Stimulated activated CD4-positive, alpha-beta T cell treated with anti-CD3 and anti-CD28 coated beads, Interleukin-4, amount 100 ng/mL, for 48 hours (primary cell): ENCODE measurements at regions not wholly inside any gene's neighbourhood (a gene's known extent, or its start where the extent isn't known, plus 50 kb on each side); places are given as distances from the start of the nearest gene placed in this dataset.
"Not testable (repeated sequence)": the region's sequence is repeated elsewhere in the genome, so short reads cannot be mapped to it uniquely, and the experiment has no call there.

Experiments
- DNase-seq, 2 donors: peaks; one replicate each; pipeline ENCODE4 v3.0.0-alpha.2; 2020; ENCODE audit warnings: low read depth in 2 of 2

GRCh38 chr6:14754751-14755513 lies 490.9 kb upstream of the JARID2 start:
- DNase-seq, result peak in 1 of 2 donors; percentile 73

GRCh38 chr6:14756340-14756739 lies 489.5 kb upstream of the JARID2 start:
- DNase-seq, result no peak

DNA sequence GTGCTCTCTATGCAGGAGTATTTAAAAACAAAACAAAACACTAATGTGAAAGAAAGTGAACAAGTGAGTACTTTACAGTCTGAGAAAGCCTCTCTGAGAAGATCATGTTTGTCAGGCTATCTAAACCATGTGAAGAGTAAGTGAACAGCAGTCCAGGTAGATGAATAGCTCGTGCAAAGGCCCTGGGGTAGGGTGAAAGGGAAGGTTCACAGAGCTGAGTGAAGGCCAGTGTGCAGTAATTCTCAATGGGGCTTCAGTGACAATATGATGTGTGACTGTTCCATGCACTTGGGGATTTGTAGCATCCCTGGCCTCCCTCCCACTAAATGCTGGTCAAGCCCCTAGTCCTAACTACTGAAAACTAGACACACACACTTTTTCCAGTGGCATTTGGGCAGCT lies 488.9 kb upstream of the JARID2 start:
- DNase-seq, result no peak

DNA sequence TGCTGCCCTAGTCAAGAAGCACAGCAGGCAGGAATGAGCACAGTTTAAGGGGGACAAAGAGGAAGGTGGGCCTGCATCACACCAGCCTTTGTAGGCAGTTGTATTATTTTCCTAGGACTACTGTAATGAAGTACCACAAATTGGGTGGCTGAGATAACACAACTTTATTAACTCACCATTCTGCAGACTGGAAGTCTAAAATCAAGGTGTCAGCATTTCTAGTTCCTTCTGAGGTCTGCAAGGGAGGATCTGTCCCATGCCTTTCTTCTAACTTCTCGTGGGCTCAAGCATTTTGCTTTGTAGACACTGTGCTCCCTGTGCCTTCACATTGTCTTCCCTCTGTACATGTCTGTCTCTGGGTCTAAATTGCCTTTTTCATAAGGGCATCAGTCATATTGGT lies 488.5 kb upstream of the JARID2 start:
- no peak for DNase-seq

- no peak for DNase-seq
These were observed 487.3 kb upstream of the JARID2 start for GRCh38 chr6:14758421-14759081.

- no peak for DNase-seq
These were observed 485.7 kb upstream of the JARID2 start for GRCh38 chr6:14759976-14760672.

DNA sequence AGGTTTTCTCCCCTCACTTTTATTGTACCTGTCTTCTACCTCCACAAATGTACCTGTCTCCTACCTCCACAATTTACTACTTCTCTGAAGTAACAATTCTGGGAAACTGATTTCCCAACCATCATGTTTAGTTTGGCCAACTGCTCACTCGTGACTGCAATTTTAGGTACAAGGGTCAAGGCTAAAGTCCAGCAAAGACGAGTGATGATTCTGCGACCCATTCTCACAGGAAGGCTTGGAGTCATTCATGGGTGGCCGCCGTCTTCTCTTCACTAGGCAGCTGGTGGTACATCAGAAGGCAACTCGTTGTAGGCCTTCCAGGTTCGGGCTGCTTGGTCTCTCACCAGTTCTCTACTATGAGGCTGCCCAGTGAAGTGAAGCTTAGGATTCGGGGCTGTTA lies 483.8 kb upstream of the JARID2 start:
- no peak for DNase-seq

DNA sequence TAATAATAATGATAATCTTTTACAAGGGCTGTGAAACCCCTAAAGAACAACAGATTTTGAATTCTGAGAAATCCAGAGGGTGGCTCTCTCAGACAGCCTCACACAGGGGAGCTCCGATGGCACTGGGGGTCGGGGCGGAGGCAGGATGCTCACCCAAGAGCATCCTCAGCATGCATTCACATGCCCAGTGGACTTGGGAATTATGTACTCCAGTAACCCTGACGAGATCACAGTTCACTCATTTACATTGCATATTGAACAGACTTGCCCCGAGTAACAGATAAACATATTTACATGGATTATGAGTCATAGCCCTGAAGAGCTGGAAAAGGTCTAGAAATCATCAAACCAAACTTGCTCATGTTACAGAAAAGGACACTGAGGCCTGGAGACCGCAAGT lies 482.7 kb upstream of the JARID2 start:
- no peak for DNase-seq

- no peak for DNase-seq
These were observed 482.3 kb upstream of the JARID2 start for GRCh38 chr6:14763616-14764015.

DNA sequence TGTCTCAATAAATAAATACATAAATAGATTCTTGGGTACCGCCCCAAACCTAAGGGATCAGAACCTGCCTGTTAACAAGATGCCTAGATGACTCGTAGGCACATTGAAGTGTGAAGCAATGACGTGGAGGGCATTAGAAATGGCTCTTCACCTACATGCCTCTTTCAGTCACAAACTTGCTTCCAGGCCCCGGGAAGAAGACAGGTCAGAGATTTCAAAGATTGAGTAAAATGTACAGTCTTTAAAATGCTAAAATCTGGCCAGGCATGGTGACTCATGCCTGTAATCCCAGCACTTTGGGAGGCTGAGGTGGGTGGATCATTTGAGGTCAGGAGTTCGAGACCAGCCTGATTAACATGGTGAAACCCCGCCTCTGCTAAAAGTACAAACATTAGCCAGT lies 480.8 kb upstream of the JARID2 start:
- no peak for DNase-seq

GRCh38 chr6:14765721-14766390 lies 480.0 kb upstream of the JARID2 start:
- no peak for DNase-seq

DNA sequence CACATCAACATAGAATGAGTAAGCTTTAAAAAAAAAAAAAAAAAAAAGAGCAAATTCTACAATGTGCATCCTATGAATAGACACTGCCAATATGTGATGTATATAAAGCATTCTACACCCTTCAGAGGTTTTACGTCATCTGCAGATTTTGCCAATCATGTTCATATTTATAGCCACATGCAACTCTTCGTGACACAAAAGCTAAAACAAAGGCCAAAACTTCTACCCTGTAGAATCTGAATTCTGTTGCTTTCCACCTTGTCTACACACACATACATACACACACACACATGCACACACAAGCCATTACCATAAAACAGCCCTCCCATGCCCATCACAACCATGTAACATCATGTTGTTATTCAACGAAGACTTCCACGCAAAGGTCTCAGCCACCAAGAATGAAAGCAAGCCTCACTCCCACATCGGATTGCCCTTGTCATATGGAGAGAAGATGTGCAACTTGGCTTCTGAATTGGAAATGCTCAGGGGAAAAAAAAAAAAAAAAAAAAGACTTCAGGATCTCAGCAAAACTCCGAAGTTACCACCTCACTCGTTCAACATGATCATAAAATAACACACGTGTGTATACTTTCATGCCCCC lies 479.4 kb upstream of the JARID2 start:
- no peak for DNase-seq

GRCh38 chr6:14767226-14767625 lies 478.6 kb upstream of the JARID2 start:
- no peak for DNase-seq

GRCh38 chr6:14770040-14770439 lies 475.8 kb upstream of the JARID2 start:
- no peak for DNase-seq

DNA sequence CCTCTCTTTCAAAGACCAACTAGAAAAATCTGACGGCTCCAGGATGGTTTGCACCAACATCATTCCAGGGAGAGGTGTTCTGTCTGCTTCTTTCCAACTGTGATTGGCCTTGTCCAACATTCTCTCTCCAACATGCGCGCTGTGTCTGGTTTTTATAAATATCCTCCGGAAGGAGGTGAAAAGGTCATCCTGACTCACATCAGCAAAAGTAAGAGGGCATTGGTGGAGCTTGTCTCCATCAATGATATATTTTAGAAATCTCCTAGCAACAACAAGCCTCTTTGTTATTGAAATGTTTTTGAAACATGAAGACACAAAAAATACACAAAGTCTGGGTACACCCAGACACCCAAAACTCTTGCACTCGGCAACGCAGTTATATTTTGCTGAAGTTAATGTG lies 475.3 kb upstream of the JARID2 start:
- no peak for DNase-seq

DNA sequence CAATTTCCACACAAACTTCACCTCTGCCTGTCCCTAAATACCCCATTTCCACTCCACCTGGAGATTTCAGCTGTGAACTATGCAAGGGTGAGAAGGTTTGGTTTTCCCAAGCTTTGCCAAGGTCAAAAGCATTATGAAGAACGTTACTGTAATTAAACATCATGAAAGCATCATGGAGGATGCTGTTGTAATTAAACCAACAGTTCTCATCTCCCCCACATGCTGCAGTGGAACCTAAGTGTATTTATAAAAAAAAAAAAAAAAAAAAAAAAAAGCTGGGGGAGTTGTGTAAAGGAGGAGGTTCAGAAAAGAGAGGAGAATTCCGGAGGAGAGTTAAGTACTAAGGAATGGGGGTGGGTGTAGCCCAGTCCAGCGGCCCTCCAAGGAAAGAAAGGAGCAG lies 474.9 kb upstream of the JARID2 start:
- DNase-seq, result no peak

DNA sequence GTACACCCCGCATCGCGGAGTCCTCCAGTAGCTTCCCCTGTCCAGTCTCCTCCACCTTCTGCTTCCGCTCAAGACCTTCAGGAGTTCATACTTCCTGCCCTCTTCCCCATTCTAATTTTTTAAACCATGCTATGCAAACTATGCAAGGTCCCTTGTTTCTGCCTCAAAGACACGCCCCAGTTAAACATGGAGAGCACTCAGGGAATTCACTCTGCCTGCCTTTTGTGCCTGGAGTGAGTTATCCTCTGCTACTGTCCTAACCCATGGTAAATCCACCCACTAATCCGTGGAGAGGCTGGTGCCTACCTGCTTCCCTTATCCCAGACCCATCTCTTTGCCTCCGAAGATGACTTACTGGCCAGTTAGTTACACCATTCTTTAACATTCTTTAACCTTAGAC lies 473.7 kb upstream of the JARID2 start:
- DNase-seq, result no peak

GRCh38 chr6:14775528-14775927 lies 470.3 kb upstream of the JARID2 start:
- DNase-seq, result no peak

GRCh38 chr6:14776307-14776706 lies 469.6 kb upstream of the JARID2 start:
- DNase-seq, result no peak

- no peak for DNase-seq
These were observed 463.9 kb upstream of the JARID2 start for GRCh38 chr6:14781772-14782525.

GRCh38 chr6:14782921-14783464 lies 462.9 kb upstream of the JARID2 start:
- DNase-seq, result not testable (repeated sequence)
